ENCODE measurements at regions not wholly inside any gene's neighbourhood (a gene's known extent, or its start where the extent isn't known, plus 50 kb on each side); places are given as distances from the start of the nearest gene placed in this dataset.

- Mint-ChIP-seq H3K27ac (no peak overlapping the region), H3K4me3 (no peak overlapping the region), H3K36me3 (ENCODE audit: low read depth) (no peaks in the 10 kb centered on the region), H3K4me1 (peaks cover 5% of the 10 kb centered on the region), H3K27me3 (ENCODE audit: low read depth) (peaks cover 13% of the 10 kb centered on the region), H3K9me3 (peaks cover 16% of the 10 kb centered on the region)
- TF ChIP-seq CTCF (IDR thresholded peaks at IDR 0.05; ENCODE audit: unreplicated experiment in 3 of 3), result no peak
Observed at GRCh38 chr12:110998971-110999370, 78.6 kb upstream of the MYL2 start.

DNA sequence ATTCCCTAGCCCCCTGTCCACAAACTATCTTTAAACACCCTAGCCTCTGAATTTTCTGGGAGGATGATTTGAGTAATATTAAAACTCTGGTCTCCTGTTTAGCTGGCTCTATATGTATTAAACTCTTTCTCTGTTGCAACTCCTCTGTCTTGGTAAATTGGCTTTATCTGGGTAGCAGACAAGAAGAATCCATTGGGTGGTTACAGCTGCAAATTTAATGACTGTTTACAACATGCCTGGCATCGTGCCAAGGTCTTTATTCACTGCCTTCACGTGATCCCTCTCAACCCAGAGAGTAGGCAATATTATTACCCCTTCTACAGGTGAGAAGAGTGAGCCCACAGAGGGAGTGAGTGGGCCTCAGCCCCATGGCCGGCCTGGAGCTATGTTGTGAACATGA is 77.8 kb upstream of the MYL2 start:
- Mint-ChIP-seq H3K36me3 (ENCODE audit: low read depth) (no peaks in the 10 kb centered on the region), H3K9me3 (peaks cover 16% of the 10 kb centered on the region), H3K27ac (no peak overlapping the region), H3K27me3 (ENCODE audit: low read depth) (peaks cover 13% of the 10 kb centered on the region), H3K4me1 (peaks cover 5% of the 10 kb centered on the region), H3K4me3 (no peak overlapping the region)
- no peak for TF ChIP-seq CTCF (IDR thresholded peaks at IDR 0.05; ENCODE audit: unreplicated experiment in 3 of 3)

GRCh38 chr12:110996415-110996814 is 76.0 kb upstream of the MYL2 start:
- no peak overlapping the region for H3K27ac Mint-ChIP-seq
- H3K36me3 Mint-ChIP-seq (ENCODE audit: low read depth), result no peaks in the 10 kb centered on the region
- H3K4me1 Mint-ChIP-seq, result peaks cover 5% of the 10 kb centered on the region
- H3K27me3 Mint-ChIP-seq (ENCODE audit: low read depth), result peaks cover 3% of the 10 kb centered on the region
- TF ChIP-seq CTCF (IDR thresholded peaks at IDR 0.05; ENCODE audit: unreplicated experiment in 3 of 3), result no peak
- H3K9me3 Mint-ChIP-seq, result peaks cover 16% of the 10 kb centered on the region
- H3K4me3 Mint-ChIP-seq, result no peak overlapping the region

DNA sequence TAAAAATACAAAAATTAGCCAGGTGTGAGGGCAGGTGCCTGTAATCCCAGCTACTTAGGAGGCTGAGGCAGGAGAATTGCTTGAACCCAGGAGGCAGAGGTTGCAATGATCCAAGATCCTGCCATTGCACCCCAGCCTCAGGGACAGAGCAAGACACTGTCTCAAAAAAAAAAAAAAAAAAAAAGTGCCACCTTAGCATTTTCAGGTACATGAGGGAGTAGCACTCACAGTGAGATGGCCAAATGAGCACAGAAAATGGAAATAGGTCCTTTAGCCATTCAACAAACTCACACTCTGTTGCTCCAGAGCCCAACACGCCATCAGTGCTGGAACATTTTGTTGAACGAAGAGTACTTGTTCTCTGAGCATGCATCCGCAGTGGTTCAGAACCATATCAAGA is 75.2 kb upstream of the MYL2 start:
- H3K27ac Mint-ChIP-seq, result no peak overlapping the region
- no peak overlapping the region for H3K4me3 Mint-ChIP-seq
- H3K4me1 Mint-ChIP-seq, result peaks cover 5% of the 10 kb centered on the region
- TF ChIP-seq CTCF (IDR thresholded peaks at IDR 0.05; ENCODE audit: unreplicated experiment in 3 of 3), result no peak
- H3K36me3 Mint-ChIP-seq (ENCODE audit: low read depth), result no peaks in the 10 kb centered on the region
- peaks cover 5% of the 10 kb centered on the region for H3K27me3 Mint-ChIP-seq (ENCODE audit: low read depth)
- peaks cover 16% of the 10 kb centered on the region for H3K9me3 Mint-ChIP-seq

DNA sequence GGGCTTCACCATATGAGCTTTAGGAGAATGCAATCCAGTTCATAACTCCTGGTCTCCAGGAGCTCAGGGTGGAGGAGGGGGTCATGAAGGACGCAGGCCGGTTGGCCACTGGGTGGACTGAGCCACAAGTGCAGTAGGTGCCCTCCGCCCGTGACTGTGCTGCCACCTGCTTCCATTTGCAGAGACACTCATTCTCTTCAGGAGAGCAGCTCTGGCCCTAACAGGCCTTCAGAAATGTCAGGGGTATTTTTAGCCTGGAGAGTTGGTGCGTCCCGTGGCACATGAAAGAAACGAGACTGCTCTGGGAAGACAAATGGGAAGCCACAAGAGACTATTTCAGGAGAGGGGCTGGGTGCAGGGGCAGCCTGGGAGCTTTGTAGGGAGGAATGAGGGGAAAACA is 74.6 kb upstream of the MYL2 start:
- Mint-ChIP-seq H3K9me3 (peaks cover 15% of the 10 kb centered on the region), H3K27ac (peak overlapping the region in 1 of 3 experiments; percentile 51), H3K4me3 (no peak overlapping the region), H3K4me1 (peaks cover 5% of the 10 kb centered on the region), H3K36me3 (ENCODE audit: low read depth) (no peaks in the 10 kb centered on the region), H3K27me3 (ENCODE audit: low read depth) (peaks cover 6% of the 10 kb centered on the region)
- TF ChIP-seq CTCF (IDR thresholded peaks at IDR 0.05; ENCODE audit: unreplicated experiment in 3 of 3), result no peak

- no peak overlapping the region for H3K27ac Mint-ChIP-seq
- TF ChIP-seq CTCF (IDR thresholded peaks at IDR 0.05; ENCODE audit: unreplicated experiment in 3 of 3), result no peak
- no peaks in the 10 kb centered on the region for H3K36me3 Mint-ChIP-seq (ENCODE audit: low read depth)
- H3K4me3 Mint-ChIP-seq, result no peak overlapping the region
- peaks cover 10% of the 10 kb centered on the region for H3K9me3 Mint-ChIP-seq
- H3K4me1 Mint-ChIP-seq, result peaks cover 5% of the 10 kb centered on the region
- peaks cover 14% of the 10 kb centered on the region for H3K27me3 Mint-ChIP-seq (ENCODE audit: low read depth)
Observed at GRCh38 chr12:110993434-110993833, 73.1 kb upstream of the MYL2 start.

Data from nephron (organoid).